Astrocyte of the cerebellum (primary cell): ENCODE measurements at regions not wholly inside any gene's neighbourhood (a gene's known extent, or its start where the extent isn't known, plus 50 kb on each side); places are given as distances from the start of the nearest gene placed in this dataset.
"Not testable (repeated sequence)": the region's sequence is repeated elsewhere in the genome, so short reads cannot be mapped to it uniquely, and the experiment has no call there.

Source experiments
- DNase-seq: peaks from one replicate; pipeline ENCODE4 v3.0.0-alpha.2; 2011; ENCODE audit warnings: low read depth
- H3K4me3 ChIP-seq: 2 replicates; pipeline ENCODE4 v1.5.1; 2011; ENCODE audit warnings: mild to moderate bottlenecking, low read depth, low read length, moderate library complexity
- in situ Hi-C: cut with HindIII; loops from 2 replicates; pipeline ENCODE4 v1.10.0; 2017; ENCODE audit warnings: low sequenced_read_pairs
- TF ChIP-seq, protein P1 (sequence below): IDR thresholded peaks from 2 replicates; pipeline ENCODE4 v1.5.1; 2012; ENCODE audit warnings: low read length, low read depth, moderate library complexity, mild to moderate bottlenecking; ENCODE audit errors: missing control alignments

DNA sequence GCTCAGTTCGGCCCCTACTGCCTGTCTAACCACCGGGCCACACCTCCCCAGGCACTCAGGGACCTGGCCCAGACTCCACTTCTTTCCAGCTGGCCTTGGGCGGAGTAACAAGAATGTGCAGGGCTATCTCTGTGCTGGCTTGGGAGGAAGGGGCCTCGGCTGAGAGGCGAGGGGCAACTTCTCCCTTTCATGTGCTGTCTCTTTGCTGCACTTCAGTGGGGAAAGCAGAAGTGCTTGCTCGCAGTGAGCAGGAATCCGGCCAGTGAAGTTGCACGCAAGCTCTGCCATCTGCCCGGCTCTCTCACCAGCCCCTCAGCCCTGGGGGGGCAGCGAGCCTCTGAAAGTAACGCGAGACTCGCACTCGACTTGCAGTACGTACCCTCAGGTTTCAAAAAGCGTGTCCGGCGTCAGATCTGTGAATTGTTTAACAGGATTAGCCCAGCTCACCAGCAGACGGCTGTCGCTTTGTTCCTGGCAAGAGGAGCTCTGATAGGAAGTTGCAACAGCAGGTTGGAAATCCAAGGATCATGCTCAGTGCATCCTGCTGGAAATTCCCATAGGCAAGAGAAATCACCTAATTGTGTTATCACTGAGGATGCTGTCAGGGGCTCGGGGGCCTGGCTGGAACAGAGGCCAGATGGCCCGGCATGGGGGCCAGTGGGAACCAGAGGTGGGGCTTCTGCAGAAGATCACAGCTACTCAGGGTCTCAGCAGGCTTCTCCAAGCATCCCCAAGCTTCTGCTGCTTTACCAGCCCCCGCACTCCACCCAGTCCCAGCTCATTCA, 221.1 kb downstream of the NPHP4 start:
- in situ Hi-C loops: no loop called here
- H3K4me3 ChIP-seq: no peak overlapping the region
- DNase-seq: no peak
- TF ChIP-seq, protein P1, sequence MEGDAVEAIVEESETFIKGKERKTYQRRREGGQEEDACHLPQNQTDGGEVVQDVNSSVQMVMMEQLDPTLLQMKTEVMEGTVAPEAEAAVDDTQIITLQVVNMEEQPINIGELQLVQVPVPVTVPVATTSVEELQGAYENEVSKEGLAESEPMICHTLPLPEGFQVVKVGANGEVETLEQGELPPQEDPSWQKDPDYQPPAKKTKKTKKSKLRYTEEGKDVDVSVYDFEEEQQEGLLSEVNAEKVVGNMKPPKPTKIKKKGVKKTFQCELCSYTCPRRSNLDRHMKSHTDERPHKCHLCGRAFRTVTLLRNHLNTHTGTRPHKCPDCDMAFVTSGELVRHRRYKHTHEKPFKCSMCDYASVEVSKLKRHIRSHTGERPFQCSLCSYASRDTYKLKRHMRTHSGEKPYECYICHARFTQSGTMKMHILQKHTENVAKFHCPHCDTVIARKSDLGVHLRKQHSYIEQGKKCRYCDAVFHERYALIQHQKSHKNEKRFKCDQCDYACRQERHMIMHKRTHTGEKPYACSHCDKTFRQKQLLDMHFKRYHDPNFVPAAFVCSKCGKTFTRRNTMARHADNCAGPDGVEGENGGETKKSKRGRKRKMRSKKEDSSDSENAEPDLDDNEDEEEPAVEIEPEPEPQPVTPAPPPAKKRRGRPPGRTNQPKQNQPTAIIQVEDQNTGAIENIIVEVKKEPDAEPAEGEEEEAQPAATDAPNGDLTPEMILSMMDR: no peak

- TF ChIP-seq, protein P1: no peak
- DNase-seq: no peak
- in situ Hi-C loops: no loop called here
- H3K4me3 ChIP-seq: no peak overlapping the region
Measured at GRCh38 chr1:5769760-5770159, 222.5 kb downstream of the NPHP4 start.

- no peak overlapping the region for H3K4me3 ChIP-seq
- in situ Hi-C loops: no loop called here
- TF ChIP-seq, protein P1: no peak
- no peak for DNase-seq
Measured at GRCh38 chr1:5769146-5769545, 223.1 kb downstream of the NPHP4 start.

- no peak overlapping the region for H3K4me3 ChIP-seq
- in situ Hi-C loops: no loop called here
- TF ChIP-seq, protein P1: no peak
- no peak for DNase-seq
Measured at GRCh38 chr1:5768014-5768413, 224.2 kb downstream of the NPHP4 start.

GRCh38 chr1:5766996-5767395, 225.2 kb downstream of the NPHP4 start:
- H3K4me3 ChIP-seq, in situ Hi-C loops, DNase-seq: not testable (repeated sequence)

DNA sequence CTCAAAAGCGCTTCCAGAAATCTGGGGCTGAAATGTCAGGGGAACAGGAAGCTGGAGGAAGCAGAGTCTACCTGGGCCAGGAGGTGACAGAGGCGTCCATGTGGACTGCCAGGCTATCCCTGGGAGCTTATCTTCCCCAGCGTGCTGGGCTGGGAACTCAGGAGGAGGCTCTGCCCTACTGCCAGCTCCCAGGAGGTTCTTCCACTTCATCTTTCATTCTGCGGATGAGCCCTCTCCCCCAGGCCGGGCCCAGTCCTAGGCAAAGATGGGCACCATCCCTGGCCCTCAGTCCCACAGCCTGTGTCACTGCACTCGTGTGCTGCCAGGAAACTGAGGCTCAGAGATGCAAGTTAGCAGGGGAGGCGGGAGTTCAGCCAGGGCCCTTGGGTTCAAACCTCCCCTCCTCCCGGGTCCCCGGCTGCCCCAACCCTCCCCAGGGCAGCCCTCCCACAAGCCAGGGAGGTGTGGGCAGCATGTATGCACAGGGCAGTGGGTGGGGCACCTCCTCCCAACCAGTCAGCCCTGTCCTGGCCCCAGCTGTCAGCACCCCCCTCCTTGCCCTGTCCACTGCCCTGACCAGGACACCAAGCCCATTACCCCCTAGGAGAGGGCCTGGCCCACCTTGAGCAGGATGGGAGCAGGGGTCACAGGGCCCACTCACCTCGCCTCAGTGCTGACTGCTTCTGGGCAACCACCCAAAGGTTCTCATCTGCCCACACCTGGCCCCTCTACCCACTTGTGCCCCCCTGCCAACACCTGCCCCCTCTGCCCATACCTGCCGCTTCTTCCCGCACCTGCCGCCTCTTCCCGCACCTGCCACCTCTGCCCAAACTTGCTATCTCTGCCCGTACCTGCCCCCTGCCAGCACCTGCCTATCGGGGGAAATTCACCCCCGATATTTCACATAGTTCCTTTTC, 226.0 kb downstream of the NPHP4 start:
- H3K4me3 ChIP-seq: no peak overlapping the region
- DNase-seq: no peak
- TF ChIP-seq, protein P1: no peak
- in situ Hi-C loops: no loop called here

GRCh38 chr1:5765483-5765882, 226.7 kb downstream of the NPHP4 start:
- DNase-seq: no peak
- no peak overlapping the region for H3K4me3 ChIP-seq
- in situ Hi-C loops: no loop called here
- TF ChIP-seq, protein P1: no peak
